ENCODE measurements at regions not wholly inside any gene's neighbourhood (a gene's known extent, or its start where the extent isn't known, plus 50 kb on each side); places are given as distances from the start of the nearest gene placed in this dataset.

DNA sequence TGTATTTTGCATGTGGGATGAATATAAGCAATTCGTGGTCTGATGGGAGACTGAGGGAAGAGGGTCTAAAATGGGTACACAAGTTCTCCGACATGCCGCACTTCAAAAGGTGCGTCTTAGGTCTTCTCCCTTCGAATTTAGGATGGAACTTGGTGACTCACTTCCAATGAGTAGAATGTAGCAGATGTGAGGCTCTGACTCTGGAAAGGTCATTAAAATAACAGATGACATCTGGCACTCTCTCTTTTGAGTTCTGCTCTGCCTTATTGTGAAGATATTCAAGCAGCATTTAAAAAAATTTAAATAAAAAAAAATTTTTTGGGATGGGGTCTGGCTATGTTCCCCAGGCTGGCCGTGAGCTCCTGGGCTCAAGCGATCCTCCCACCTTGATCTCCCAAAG, 92.7 kb downstream of the TMEM100 start:
- no peak overlapping the region for H3K9ac ChIP-seq
- H2AFZ ChIP-seq (ENCODE audit: low read depth), result no peak overlapping the region
- H4K20me1 ChIP-seq (ENCODE audit: insufficient read depth), result no peaks in the 10 kb centered on the region
- H3K27ac ChIP-seq, result no peak overlapping the region
- H3K79me2 ChIP-seq (ENCODE audit: insufficient read depth, low read depth), result no peaks in the 10 kb centered on the region
- TF ChIP-seq, protein P1, sequence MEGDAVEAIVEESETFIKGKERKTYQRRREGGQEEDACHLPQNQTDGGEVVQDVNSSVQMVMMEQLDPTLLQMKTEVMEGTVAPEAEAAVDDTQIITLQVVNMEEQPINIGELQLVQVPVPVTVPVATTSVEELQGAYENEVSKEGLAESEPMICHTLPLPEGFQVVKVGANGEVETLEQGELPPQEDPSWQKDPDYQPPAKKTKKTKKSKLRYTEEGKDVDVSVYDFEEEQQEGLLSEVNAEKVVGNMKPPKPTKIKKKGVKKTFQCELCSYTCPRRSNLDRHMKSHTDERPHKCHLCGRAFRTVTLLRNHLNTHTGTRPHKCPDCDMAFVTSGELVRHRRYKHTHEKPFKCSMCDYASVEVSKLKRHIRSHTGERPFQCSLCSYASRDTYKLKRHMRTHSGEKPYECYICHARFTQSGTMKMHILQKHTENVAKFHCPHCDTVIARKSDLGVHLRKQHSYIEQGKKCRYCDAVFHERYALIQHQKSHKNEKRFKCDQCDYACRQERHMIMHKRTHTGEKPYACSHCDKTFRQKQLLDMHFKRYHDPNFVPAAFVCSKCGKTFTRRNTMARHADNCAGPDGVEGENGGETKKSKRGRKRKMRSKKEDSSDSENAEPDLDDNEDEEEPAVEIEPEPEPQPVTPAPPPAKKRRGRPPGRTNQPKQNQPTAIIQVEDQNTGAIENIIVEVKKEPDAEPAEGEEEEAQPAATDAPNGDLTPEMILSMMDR (conservative IDR thresholded peaks at IDR 0.05; ENCODE audit: low read depth, low read length), result no peak
- no peaks in the 10 kb centered on the region for H3K27me3 ChIP-seq (ENCODE audit: insufficient read depth, low read depth)
- H3K4me2 ChIP-seq, result no peak overlapping the region
- no peaks in the 10 kb centered on the region for H3K36me3 ChIP-seq (ENCODE audit: insufficient read depth)
- peaks cover 12% of the 10 kb centered on the region for H3K4me1 ChIP-seq (ENCODE audit: low read depth, poor library complexity, severe bottlenecking)
- no peak overlapping the region for H3K4me3 ChIP-seq (IDR thresholded peaks at IDR 0.05; ENCODE audit: insufficient read depth, low read depth, low read length)

DNA sequence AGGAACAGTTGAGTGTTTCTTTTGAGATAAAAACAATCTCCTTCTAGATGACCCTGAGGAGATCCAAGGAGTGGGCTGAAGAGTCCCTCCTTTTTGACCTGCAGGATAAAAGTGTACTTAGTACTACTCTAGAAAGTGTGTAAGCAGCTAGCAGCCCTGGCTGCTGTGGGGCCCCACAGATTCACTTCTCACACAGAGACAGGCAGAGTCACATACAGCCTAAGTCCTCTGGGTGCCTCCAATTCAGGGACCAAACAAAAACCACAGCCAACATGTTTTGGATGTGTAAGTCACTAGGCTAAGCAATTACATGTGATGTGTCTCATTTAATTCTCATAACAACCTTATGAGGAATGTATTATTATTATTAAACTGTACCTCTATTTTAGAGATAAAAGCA, 97.1 kb downstream of the TMEM100 start:
- peaks cover 20% of the 10 kb centered on the region for H3K4me1 ChIP-seq (ENCODE audit: low read depth, poor library complexity, severe bottlenecking)
- TF ChIP-seq, protein P1 (conservative IDR thresholded peaks at IDR 0.05; ENCODE audit: low read depth, low read length), result no peak
- H3K36me3 ChIP-seq (ENCODE audit: insufficient read depth), result no peaks in the 10 kb centered on the region
- no peaks in the 10 kb centered on the region for H3K27me3 ChIP-seq (ENCODE audit: insufficient read depth, low read depth)
- H3K79me2 ChIP-seq (ENCODE audit: insufficient read depth, low read depth), result no peaks in the 10 kb centered on the region
- no peaks in the 10 kb centered on the region for H4K20me1 ChIP-seq (ENCODE audit: insufficient read depth)
- no peak overlapping the region for H3K4me3 ChIP-seq (IDR thresholded peaks at IDR 0.05; ENCODE audit: insufficient read depth, low read depth, low read length)
- peak overlapping the region; percentile 57 for H3K4me2 ChIP-seq
- peak overlapping the region; percentile 42; the same call in 1 of the 2 replicates for H3K27ac ChIP-seq
- H3K9ac ChIP-seq, result peak overlapping the region; percentile 22; the same call in 1 of the 2 replicates
- peak overlapping the region; percentile 57 for H2AFZ ChIP-seq (ENCODE audit: low read depth)

DNA sequence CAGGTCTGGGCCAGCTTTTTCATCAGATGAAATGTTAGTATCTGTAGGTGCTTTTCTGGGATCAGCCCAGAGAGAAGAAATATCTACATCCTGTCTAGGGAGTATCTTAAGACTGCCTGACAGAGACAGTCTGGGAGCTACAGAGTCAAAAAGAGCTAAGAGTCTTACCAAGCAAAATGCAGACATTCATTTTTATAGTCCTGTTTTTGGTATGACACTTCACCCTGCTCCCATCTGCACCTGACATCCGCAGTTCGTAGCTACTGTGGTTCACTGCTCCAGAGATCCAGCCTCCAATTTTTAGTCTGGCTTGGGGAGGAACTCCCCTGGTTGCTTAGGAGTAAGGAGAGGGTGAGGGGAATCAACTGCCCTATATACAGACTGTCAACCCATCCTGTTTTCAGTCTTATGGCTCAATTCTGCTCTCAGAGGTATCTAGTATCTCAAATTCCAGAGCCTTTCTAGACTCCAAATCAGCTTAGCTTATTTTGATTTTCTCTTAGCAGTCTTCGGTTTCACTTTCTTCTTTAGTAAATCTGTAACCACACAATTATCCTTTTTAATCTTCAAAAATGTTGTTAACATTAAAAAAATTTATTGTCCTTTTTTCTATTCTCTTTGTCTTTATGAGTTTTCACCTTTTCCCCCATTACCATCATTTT, 97.8 kb downstream of the TMEM100 start:
- TF ChIP-seq, protein P1 (conservative IDR thresholded peaks at IDR 0.05; ENCODE audit: low read depth, low read length), result no peak
- peak overlapping the region; percentile 22; the same call in 1 of the 2 replicates for H3K9ac ChIP-seq

DNA sequence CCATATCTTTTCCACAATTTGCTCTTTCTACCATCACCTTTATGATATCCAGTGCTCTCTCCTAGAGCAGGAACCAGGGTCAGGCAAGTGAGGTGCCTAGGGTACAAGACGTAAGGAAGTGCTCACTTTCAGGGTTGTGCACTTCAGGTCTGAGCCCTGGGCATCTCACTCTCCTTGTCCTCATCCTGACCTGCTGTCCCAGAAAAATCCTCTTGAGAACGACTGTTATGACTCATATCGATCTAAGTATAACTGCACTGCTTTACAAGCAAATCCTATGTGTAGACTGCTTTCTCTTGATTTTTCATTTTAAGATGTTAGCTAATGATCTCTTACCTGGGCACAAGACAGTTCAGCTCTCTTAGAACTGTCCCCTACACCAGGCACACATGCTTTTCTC, 100.1 kb downstream of the TMEM100 start:
- Histone ChIP-seq H3K27ac (no peak overlapping the region), H3K36me3 (ENCODE audit: insufficient read depth) (no peaks in the 10 kb centered on the region), H3K9ac (no peak overlapping the region)

More for the DNA sequence above, 97.8 kb downstream of the TMEM100 start:
- Histone ChIP-seq H3K79me2 (ENCODE audit: insufficient read depth, low read depth) (no peaks in the 10 kb centered on the region), H3K4me1 (ENCODE audit: low read depth, poor library complexity, severe bottlenecking) (peaks cover 20% of the 10 kb centered on the region), H3K27me3 (ENCODE audit: insufficient read depth, low read depth) (no peaks in the 10 kb centered on the region), H3K4me2 (peak overlapping the region; percentile 57), H2AFZ (ENCODE audit: low read depth) (peak overlapping the region; percentile 57), H3K36me3 (ENCODE audit: insufficient read depth) (no peaks in the 10 kb centered on the region), H3K4me3 (IDR thresholded peaks at IDR 0.05; ENCODE audit: insufficient read depth, low read depth, low read length) (no peak overlapping the region), H3K27ac (peak overlapping the region; percentile 42; the same call in 1 of the 2 replicates), H4K20me1 (ENCODE audit: insufficient read depth) (no peaks in the 10 kb centered on the region)

More for the DNA sequence above, 100.1 kb downstream of the TMEM100 start:
- Histone ChIP-seq H3K27me3 (ENCODE audit: insufficient read depth, low read depth) (no peaks in the 10 kb centered on the region), H2AFZ (ENCODE audit: low read depth) (no peak overlapping the region), H3K4me1 (ENCODE audit: low read depth, poor library complexity, severe bottlenecking) (peaks cover 26% of the 10 kb centered on the region), H3K4me3 (IDR thresholded peaks at IDR 0.05; ENCODE audit: insufficient read depth, low read depth, low read length) (no peak overlapping the region), H3K4me2 (no peak overlapping the region), H3K79me2 (ENCODE audit: insufficient read depth, low read depth) (no peaks in the 10 kb centered on the region), H4K20me1 (ENCODE audit: insufficient read depth) (no peaks in the 10 kb centered on the region)
- TF ChIP-seq, protein P1 (conservative IDR thresholded peaks at IDR 0.05; ENCODE audit: low read depth, low read length), result no peak
